Spleen (tissue), 11 donors: ENCODE measurements at regions not wholly inside any gene's neighbourhood (a gene's known extent, or its start where the extent isn't known, plus 50 kb on each side); places are given as distances from the start of the nearest gene placed in this dataset.

Source experiments
- DNase-seq: peaks from one replicate; pipeline ENCODE4 v3.0.0-alpha.2; 2020
- H3K27ac ChIP-seq, 8 donors: fragments of 200-600 bp; sonication (generic) in 7 of 8; 1 replicate in 4 of 8; 2 replicates in 4 of 8; pipeline versions ENCODE4 v1.5.0 to v1.8.0; 2016 to 2021; ENCODE audit warnings: inconsistent platforms in 4 of 8, mild to moderate bottlenecking in 4 of 8, moderate library complexity in 1 of 8
- H3K27me3 ChIP-seq, 7 donors: fragments of 200-600 bp; sonication (generic) in 6 of 7; replicated peaks in 1 of 7; 1 replicate in 4 of 7; 2 replicates in 3 of 7; pipeline versions ENCODE4 v1.5.0 to v1.8.0; 2016 to 2021; ENCODE audit warnings: inconsistent platforms in 3 of 7, mild to moderate bottlenecking in 1 of 7
- H3K36me3 ChIP-seq, 6 donors: fragments of 200-600 bp; sonication (generic) in 5 of 6; 1 replicate in 4 of 6; 2 replicates in 2 of 6; pipeline versions ENCODE4 v1.5.0 to v1.8.0; 2016 to 2021; ENCODE audit warnings: inconsistent platforms in 2 of 6
- H3K4me1 ChIP-seq, 6 donors: fragments of 200-600 bp; sonication (generic) in 5 of 6; 1 replicate in 3 of 6; 2 replicates in 3 of 6; pipeline versions ENCODE4 v1.5.0 to v1.8.0; 2016 to 2021; ENCODE audit warnings: inconsistent platforms in 3 of 6
- H3K4me3 ChIP-seq, 8 donors: fragments of 200-600 bp; sonication (generic) in 7 of 8; 1 replicate in 4 of 8; 2 replicates in 4 of 8; pipeline versions ENCODE4 v1.5.0 to v1.8.0; 2016 to 2021; ENCODE audit warnings: inconsistent platforms in 4 of 8, mild to moderate bottlenecking in 4 of 8, moderate library complexity in 2 of 8
- H3K9me3 ChIP-seq, 8 donors: fragments of 200-600 bp; sonication (generic) in 7 of 8; 1 replicate in 4 of 8; 2 replicates in 4 of 8; pipeline versions ENCODE4 v1.5.0 to v1.8.0; 2016 to 2021; ENCODE audit warnings: inconsistent platforms in 4 of 8
- CTCF ChIP-seq, 11 experiments: fragments of 200-600 bp in 7 of 11; fragments of 450-650 bp in 4 of 11; sonication (generic) in 4 of 11; IDR thresholded peaks in 8 of 11; conservative IDR thresholded peaks in 3 of 11; 1 replicate in 7 of 11; 2 replicates in 4 of 11; pipeline versions ENCODE4 v1.4.0 to v1.8.0; 2016 to 2021; ENCODE audit warnings: antibody characterized with exemption in 11 of 11, inconsistent platforms in 4 of 11, mild to moderate bottlenecking in 1 of 11
- POLR2A ChIP-seq, 3 donors: fragments of 450-650 bp; IDR thresholded peaks; one replicate each; pipeline ENCODE4 v1.5.1; 2017; ENCODE audit warnings: antibody characterized with exemption in 3 of 3, mild to moderate bottlenecking in 1 of 3
- POLR2AphosphoS5 ChIP-seq, 3 donors: sonication (generic); formaldehyde crosslinking; IDR thresholded peaks; one replicate each; pipeline ENCODE4 v1.5.1; 2017; ENCODE audit warnings: antibody characterized with exemption in 3 of 3
- WGBS, 5 donors: extraction: QIAGEN DNeasy Blood & Tissue Kit in 3 of 5; methylation state at CpG; one replicate each; pipeline versions ENCODE4 v1.1.5 to v1.1.7; 2013 to 2018; 5-methylcytosine and 5-hydroxymethylcytosine counted together
- intact Hi-C: fragments of 100-400 bp; cut with DNase I; formaldehyde crosslinking; loops from one replicate; pipeline ENCODE4 v1.15.0; 2023; ENCODE audit warnings: low total_unique reads
- donor health status: healthy with polysubstance abuse.
- donor health status: DM: no; HTN: no; CAD: no; lungs with moderate emphysema.
- donor health status: DM: no; HTN: no; CAD: no.
- donor health status: Bipolar disorder and iron deficiency.
- donor health status: healthy.
- donor health status: DM: no; HTN: no; CAD: no.
- donor health status: DM: yes; HTN: yes; CAD: no.

- Histone ChIP-seq H3K36me3 (no peaks in the 10 kb centered on the region), H3K27ac (no peak overlapping the region), H3K9me3 (peaks cover 0 to 6% (median 0%) of the 10 kb centered on the region in 8 donors), H3K4me3 (no peak overlapping the region), H3K4me1 (peaks cover 0 to 5% (median 0%) of the 10 kb centered on the region in 6 donors), H3K27me3 (no peaks in the 10 kb centered on the region)
- DNase-seq, result no peak
- intact Hi-C loops, result no loop called here
- 85 to 98% (median 91%) methylated on average over 7 of the region's 7 CpGs for WGBS, 5 donors
- no peak for TF ChIP-seq POLR2A (IDR thresholded peaks at IDR 0.05)
- no peak for TF ChIP-seq CTCF (IDR thresholded peaks at IDR 0.05 in 8 of 11, conservative IDR thresholded peaks at IDR 0.05 in 3 of 11)
- no peak for TF ChIP-seq POLR2AphosphoS5 (IDR thresholded peaks at IDR 0.05)
Observed at GRCh38 chr11:41532413-41532812, 73.0 kb upstream of the LRRC4C start.

GRCh38 chr11:41533761-41534160, 74.3 kb upstream of the LRRC4C start:
- no peak overlapping the region for H3K4me3 ChIP-seq
- no peak for DNase-seq
- 62 to 86% (median 83%) methylated on average over 1 of the region's 1 CpG for WGBS, 5 donors
- intact Hi-C loops, result no loop called here
- H3K36me3 ChIP-seq, result no peaks in the 10 kb centered on the region
- no peak for TF ChIP-seq POLR2AphosphoS5 (IDR thresholded peaks at IDR 0.05)
- TF ChIP-seq POLR2A (IDR thresholded peaks at IDR 0.05), result no peak
- no peak for TF ChIP-seq CTCF (IDR thresholded peaks at IDR 0.05 in 8 of 11, conservative IDR thresholded peaks at IDR 0.05 in 3 of 11)
- no peak overlapping the region for H3K27ac ChIP-seq
- H3K4me1 ChIP-seq, result peaks cover 0 to 5% (median 0%) of the 10 kb centered on the region in 6 donors
- peaks cover 0 to 6% (median 0%) of the 10 kb centered on the region in 8 donors for H3K9me3 ChIP-seq
- no peaks in the 10 kb centered on the region for H3K27me3 ChIP-seq

- DNase-seq, result no peak
- Histone ChIP-seq H3K27ac (no peak overlapping the region), H3K4me1 (peaks cover 0 to 5% (median 0%) of the 10 kb centered on the region in 6 donors), H3K9me3 (peaks cover 0 to 6% (median 0%) of the 10 kb centered on the region in 8 donors), H3K4me3 (no peak overlapping the region), H3K36me3 (no peaks in the 10 kb centered on the region), H3K27me3 (no peaks in the 10 kb centered on the region)
- intact Hi-C loops, result no loop called here
- TF ChIP-seq POLR2AphosphoS5 (IDR thresholded peaks at IDR 0.05) (no peak), CTCF (IDR thresholded peaks at IDR 0.05 in 8 of 11, conservative IDR thresholded peaks at IDR 0.05 in 3 of 11) (no peak), POLR2A (IDR thresholded peaks at IDR 0.05) (no peak)
- WGBS, 5 donors, result 61 to 70% (median 64%) methylated on average over 4 of the region's 4 CpGs
Observed at GRCh38 chr11:41534391-41534790, 74.9 kb upstream of the LRRC4C start.

GRCh38 chr11:41534861-41535260, 75.4 kb upstream of the LRRC4C start:
- H3K9me3 ChIP-seq, result peaks cover 0 to 6% (median 0%) of the 10 kb centered on the region in 8 donors
- intact Hi-C loops, result no loop called here
- no peak overlapping the region for H3K4me3 ChIP-seq
- H3K27me3 ChIP-seq, result no peaks in the 10 kb centered on the region
- TF ChIP-seq POLR2AphosphoS5 (IDR thresholded peaks at IDR 0.05) (no peak), CTCF (IDR thresholded peaks at IDR 0.05 in 8 of 11, conservative IDR thresholded peaks at IDR 0.05 in 3 of 11) (no peak), POLR2A (IDR thresholded peaks at IDR 0.05) (no peak)
- H3K27ac ChIP-seq, result no peak overlapping the region
- DNase-seq, result no peak
- peaks cover 0 to 5% (median 0%) of the 10 kb centered on the region in 6 donors for H3K4me1 ChIP-seq
- WGBS, 5 donors, result 43 to 52% (median 49%) methylated on average over 2 of the region's 2 CpGs
- H3K36me3 ChIP-seq, result no peaks in the 10 kb centered on the region
